ENCODE measurements at regions not wholly inside any gene's neighbourhood (a gene's known extent, or its start where the extent isn't known, plus 50 kb on each side); places are given as distances from the start of the nearest gene placed in this dataset.

DNA sequence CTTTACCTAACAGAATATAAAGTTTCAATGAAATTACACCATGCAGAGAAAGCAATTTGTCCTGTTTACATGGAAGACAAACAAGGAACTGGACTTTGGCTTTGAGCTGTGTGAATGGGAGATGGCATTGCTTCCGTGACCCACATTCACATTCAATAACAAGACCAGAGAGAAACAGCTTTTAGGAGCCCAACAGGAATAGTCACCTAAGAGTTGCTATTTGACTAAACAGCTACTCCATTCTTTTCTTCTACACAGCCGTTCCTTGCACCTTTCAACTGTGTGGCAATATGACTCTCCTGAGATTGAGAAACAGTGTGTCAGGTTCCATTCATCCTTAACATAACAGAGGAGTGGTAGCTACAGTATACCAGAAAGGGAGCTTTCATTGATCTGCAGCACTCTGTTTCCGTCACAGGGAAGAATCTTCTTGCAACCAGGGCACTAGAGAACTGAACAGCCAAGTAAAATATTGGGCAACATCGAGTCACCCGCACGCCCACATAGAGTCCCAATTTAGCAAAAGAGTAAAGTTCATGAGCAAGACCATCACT, 355.1 kb downstream of the HAO1 start:
- TF ChIP-seq, protein P1, sequence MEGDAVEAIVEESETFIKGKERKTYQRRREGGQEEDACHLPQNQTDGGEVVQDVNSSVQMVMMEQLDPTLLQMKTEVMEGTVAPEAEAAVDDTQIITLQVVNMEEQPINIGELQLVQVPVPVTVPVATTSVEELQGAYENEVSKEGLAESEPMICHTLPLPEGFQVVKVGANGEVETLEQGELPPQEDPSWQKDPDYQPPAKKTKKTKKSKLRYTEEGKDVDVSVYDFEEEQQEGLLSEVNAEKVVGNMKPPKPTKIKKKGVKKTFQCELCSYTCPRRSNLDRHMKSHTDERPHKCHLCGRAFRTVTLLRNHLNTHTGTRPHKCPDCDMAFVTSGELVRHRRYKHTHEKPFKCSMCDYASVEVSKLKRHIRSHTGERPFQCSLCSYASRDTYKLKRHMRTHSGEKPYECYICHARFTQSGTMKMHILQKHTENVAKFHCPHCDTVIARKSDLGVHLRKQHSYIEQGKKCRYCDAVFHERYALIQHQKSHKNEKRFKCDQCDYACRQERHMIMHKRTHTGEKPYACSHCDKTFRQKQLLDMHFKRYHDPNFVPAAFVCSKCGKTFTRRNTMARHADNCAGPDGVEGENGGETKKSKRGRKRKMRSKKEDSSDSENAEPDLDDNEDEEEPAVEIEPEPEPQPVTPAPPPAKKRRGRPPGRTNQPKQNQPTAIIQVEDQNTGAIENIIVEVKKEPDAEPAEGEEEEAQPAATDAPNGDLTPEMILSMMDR (IDR thresholded peaks at IDR 0.05) = no peak
- no peak overlapping the region for H3K4me3 ChIP-seq
- no peaks in the 10 kb centered on the region for H3K9me3 ChIP-seq
- intact Hi-C loops (cut with DNase I) = no loop called here
- no peaks in the 10 kb centered on the region for H3K4me1 ChIP-seq
- ATAC-seq (no peak), DNase-seq (no peak)
- no peak overlapping the region for H3K27ac ChIP-seq
- no peaks in the 10 kb centered on the region for H3K36me3 ChIP-seq
- no peaks in the 10 kb centered on the region for H3K27me3 ChIP-seq (ENCODE audit: low read depth)

DNA sequence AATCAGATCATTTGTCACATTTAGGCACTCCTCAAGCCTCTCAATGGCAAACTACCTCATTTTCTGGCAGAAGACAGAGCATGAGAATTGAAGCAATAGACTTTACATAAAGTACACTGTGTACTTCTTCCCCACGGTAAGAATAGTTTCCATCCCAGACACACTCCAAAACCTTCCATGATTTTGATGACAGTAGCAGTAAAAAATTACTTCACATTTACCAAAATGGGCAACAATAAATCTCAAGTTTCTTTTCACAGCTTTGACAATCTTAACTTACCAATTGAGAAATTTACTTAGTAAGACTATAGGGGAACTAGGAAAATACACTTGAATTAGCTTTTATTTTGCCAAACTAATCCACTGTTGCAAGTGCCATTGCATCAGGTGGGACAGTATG, 353.8 kb downstream of the HAO1 start:
- intact Hi-C loops (cut with DNase I) = no loop called here
- Histone ChIP-seq H3K36me3 (no peaks in the 10 kb centered on the region), H3K4me3 (no peak overlapping the region), H3K4me1 (no peaks in the 10 kb centered on the region), H3K9me3 (no peaks in the 10 kb centered on the region), H3K27me3 (ENCODE audit: low read depth) (no peaks in the 10 kb centered on the region), H3K27ac (no peak overlapping the region)
- DNase-seq (no peak), ATAC-seq (no peak)
- TF ChIP-seq, protein P1 (IDR thresholded peaks at IDR 0.05) = no peak

DNA sequence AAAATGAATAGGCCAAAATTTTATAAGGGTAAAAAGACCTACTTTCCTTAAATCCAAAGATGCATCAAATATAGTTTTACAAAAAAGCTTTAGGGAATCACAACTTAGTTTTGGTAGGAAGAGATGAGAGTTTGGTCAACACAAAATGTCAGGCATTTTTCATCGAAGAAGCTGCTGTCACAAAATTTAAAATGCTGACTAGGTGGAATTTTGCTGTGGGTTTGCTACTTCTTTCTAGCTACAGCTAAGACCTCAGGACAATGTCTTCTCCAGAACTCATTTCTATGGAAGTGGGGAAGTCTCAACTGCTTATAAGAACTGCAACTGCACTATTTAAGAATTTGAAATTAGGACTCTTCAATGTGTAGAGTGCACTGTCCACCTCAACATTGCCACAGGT, 351.1 kb downstream of the HAO1 start:
- TF ChIP-seq, protein P1 (IDR thresholded peaks at IDR 0.05) = no peak
- intact Hi-C loops (cut with DNase I) = no loop called here
- no peak overlapping the region for H3K4me3 ChIP-seq
- no peaks in the 10 kb centered on the region for H3K36me3 ChIP-seq
- no peaks in the 10 kb centered on the region for H3K27me3 ChIP-seq (ENCODE audit: low read depth)
- no peak for DNase-seq
- no peaks in the 10 kb centered on the region for H3K4me1 ChIP-seq
- ATAC-seq = no peak
- H3K27ac ChIP-seq = no peak overlapping the region
- H3K9me3 ChIP-seq = no peaks in the 10 kb centered on the region

DNA sequence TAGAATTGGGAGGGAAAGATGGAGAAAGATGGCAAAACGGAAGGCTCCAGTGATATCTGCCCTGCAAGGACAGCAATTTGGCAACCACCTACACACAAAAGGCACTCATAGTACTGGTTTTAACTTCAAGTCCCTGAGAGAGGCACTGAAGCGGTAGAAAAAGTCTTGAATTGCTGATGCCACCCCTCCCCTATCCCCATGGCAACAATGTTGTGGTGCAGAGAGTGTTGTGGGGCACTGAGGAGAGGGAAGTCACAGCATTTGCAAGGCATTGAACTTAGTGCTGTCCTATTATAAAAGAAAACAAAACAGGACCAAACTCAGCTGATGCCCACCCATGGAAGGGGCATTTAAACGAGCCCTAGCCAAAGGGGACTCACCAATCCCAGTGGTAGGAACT, 343.7 kb downstream of the HAO1 start:
- Histone ChIP-seq H3K4me3 (no peak overlapping the region), H3K27ac (no peak overlapping the region), H3K27me3 (ENCODE audit: low read depth) (no peaks in the 10 kb centered on the region), H3K36me3 (no peaks in the 10 kb centered on the region), H3K4me1 (no peaks in the 10 kb centered on the region), H3K9me3 (no peaks in the 10 kb centered on the region)
- TF ChIP-seq, protein P1 (IDR thresholded peaks at IDR 0.05) = no peak
- DNase-seq (no peak), ATAC-seq (no peak)
- intact Hi-C loops (cut with DNase I) = no loop called here

DNA sequence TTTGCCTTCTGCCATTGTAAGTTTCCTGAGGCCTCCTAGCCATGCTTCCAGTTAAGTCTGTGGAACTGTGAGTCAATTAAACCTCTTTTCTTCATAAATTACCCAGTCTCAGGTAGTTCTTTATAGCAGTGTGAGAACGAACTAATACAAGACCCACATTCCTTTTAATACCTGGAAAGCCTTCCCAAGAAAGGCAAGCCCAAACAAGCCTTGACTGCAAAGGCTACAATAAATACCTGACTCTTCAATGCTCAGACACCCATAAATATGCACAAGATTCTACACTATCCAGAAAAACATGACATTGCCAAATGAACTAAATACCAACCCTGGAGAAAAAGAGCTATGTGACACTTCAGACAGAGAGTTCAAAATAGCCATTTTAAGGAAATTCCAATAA, 338.8 kb downstream of the HAO1 start:
- intact Hi-C loops (cut with DNase I) = no loop called here
- ATAC-seq (no peak), DNase-seq (no peak)
- TF ChIP-seq, protein P1 (IDR thresholded peaks at IDR 0.05) = no peak
- Histone ChIP-seq H3K4me1 (no peaks in the 10 kb centered on the region), H3K36me3 (no peaks in the 10 kb centered on the region), H3K27ac (no peak overlapping the region), H3K9me3 (no peaks in the 10 kb centered on the region), H3K4me3 (no peak overlapping the region), H3K27me3 (ENCODE audit: low read depth) (no peaks in the 10 kb centered on the region)

DNA sequence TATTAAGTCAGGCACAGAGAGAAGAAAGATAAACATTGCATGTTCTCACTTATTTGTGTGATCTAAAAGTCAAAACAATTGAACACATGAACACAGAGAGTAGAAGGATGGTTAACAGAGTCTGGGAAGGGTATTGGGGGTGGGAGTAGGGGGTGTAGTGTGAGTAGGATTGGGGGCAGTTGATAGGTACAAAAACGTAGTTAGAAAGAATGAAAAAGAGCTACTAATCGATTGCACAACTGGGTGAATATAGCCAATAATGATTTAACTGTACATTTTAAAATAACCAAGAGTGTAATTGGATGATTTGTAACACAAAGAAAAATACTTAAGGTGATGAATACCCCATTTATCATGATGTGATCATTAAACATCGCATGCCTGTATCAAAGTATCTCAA, 333.3 kb downstream of the HAO1 start:
- Histone ChIP-seq H3K4me1 (no peaks in the 10 kb centered on the region), H3K9me3 (no peaks in the 10 kb centered on the region), H3K4me3 (no peak overlapping the region)

More for the DNA sequence above, 333.3 kb downstream of the HAO1 start:
- ATAC-seq (no peak), DNase-seq (no peak)
- Histone ChIP-seq H3K27me3 (ENCODE audit: low read depth) (no peaks in the 10 kb centered on the region), H3K36me3 (no peaks in the 10 kb centered on the region), H3K27ac (no peak overlapping the region)
- intact Hi-C loops (cut with DNase I) = no loop called here
- TF ChIP-seq, protein P1 (IDR thresholded peaks at IDR 0.05) = no peak
